B cell (primary cell): ENCODE measurements at regions not wholly inside any gene's neighbourhood (a gene's known extent, or its start where the extent isn't known, plus 50 kb on each side); places are given as distances from the start of the nearest gene placed in this dataset.

Source experiments
- EZH2 ChIP-seq: IDR thresholded peaks from 2 replicates; pipeline ENCODE4 v1.6.1; 2012; ENCODE audit warnings: borderline replicate concordance, low read depth, mild to moderate bottlenecking, moderate library complexity, low read length; ENCODE audit not compliant: insufficient read depth, poor library complexity, severe bottlenecking
- TF ChIP-seq, protein P1 (sequence below): fragments of 200-600 bp; IDR thresholded peaks from one replicate; pipeline ENCODE4 v1.8.0; 2022; ENCODE audit warnings: antibody characterized with exemption, mild to moderate bottlenecking

GRCh38 chr4:132245319-132245718 lies 903.8 kb upstream of the PCDH10 start:
- TF ChIP-seq, protein P1, sequence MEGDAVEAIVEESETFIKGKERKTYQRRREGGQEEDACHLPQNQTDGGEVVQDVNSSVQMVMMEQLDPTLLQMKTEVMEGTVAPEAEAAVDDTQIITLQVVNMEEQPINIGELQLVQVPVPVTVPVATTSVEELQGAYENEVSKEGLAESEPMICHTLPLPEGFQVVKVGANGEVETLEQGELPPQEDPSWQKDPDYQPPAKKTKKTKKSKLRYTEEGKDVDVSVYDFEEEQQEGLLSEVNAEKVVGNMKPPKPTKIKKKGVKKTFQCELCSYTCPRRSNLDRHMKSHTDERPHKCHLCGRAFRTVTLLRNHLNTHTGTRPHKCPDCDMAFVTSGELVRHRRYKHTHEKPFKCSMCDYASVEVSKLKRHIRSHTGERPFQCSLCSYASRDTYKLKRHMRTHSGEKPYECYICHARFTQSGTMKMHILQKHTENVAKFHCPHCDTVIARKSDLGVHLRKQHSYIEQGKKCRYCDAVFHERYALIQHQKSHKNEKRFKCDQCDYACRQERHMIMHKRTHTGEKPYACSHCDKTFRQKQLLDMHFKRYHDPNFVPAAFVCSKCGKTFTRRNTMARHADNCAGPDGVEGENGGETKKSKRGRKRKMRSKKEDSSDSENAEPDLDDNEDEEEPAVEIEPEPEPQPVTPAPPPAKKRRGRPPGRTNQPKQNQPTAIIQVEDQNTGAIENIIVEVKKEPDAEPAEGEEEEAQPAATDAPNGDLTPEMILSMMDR, result no peak
- TF ChIP-seq EZH2, result no peak
